WTC11 (cell line): ENCODE measurements at regions not wholly inside any gene's neighbourhood (a gene's known extent, or its start where the extent isn't known, plus 50 kb on each side); places are given as distances from the start of the nearest gene placed in this dataset.

Experiments
- ATAC-seq: fragments of 200-7000 bp; cut with Tn5 transposase; 2 replicates; pipeline ENCODE4 v1.10.0; 2021; ENCODE audit warnings: mild to moderate bottlenecking, moderate library complexity
- CTCF ChIA-PET: fragments of 300-600 bp; sonication (Branson Sonifier 250); formaldehyde crosslinking; loops from one replicate; lab custom pipeline; 2021; ENCODE audit warnings: antibody characterized with exemption; lab: Charles Lee
- POLR2A ChIA-PET: fragments of 350-600 bp; sonication (Branson Sonifier 250); formaldehyde crosslinking; loops from one replicate; lab custom pipeline; 2021; ENCODE audit warnings: antibody characterized with exemption; lab: Charles Lee
- DNase-seq: peaks from one replicate; pipeline ENCODE4 v3.0.0; 2021; ENCODE audit warnings: low spot score
- H3K27ac Mint-ChIP-seq: 2 replicates; pipeline ENCODE4 v1.8.0; 2021; ENCODE audit warnings: mixed read lengths
- H3K27me3 Mint-ChIP-seq: 2 replicates; pipeline ENCODE4 v1.8.0; 2021; ENCODE audit warnings: low read depth, mild to moderate bottlenecking, moderate library complexity, mixed read lengths
- H3K36me3 Mint-ChIP-seq: 2 replicates; pipeline ENCODE4 v1.8.0; 2021; ENCODE audit warnings: mixed read lengths
- H3K4me1 Mint-ChIP-seq: 2 replicates; pipeline ENCODE4 v1.8.0; 2022; ENCODE audit warnings: mixed read lengths
- H3K4me3 Mint-ChIP-seq: 2 replicates; pipeline ENCODE4 v1.8.0; 2021; ENCODE audit warnings: mild to moderate bottlenecking, moderate library complexity, mixed read lengths
- H3K9me3 Mint-ChIP-seq: 2 replicates; pipeline ENCODE4 v1.8.0; 2021; ENCODE audit warnings: mixed read lengths
- GABPB1 ChIP-seq: sonication (generic); formaldehyde crosslinking; IDR thresholded peaks from 2 replicates; pipeline ENCODE4 v1.8.1; 2023; ENCODE audit warnings: mild to moderate bottlenecking, missing genetic modification reagents
- GRHL2 ChIP-seq: fragments of 250-450 bp; sonication (Bioruptor Pico); IDR thresholded peaks from 2 replicates; pipeline ENCODE4 v1.8.0; 2022; ENCODE audit warnings: mild to moderate bottlenecking, moderate library complexity; ENCODE audit not compliant: insufficient replicate concordance, severe bottlenecking
- HMGA2 ChIP-seq: fragments of 250-450 bp; sonication (Bioruptor Pico); IDR thresholded peaks from 2 replicates; pipeline ENCODE4 v1.4.0; 2021; ENCODE audit warnings: mild to moderate bottlenecking, moderate library complexity
- NFE2L1 ChIP-seq: sonication (generic); formaldehyde crosslinking; IDR thresholded peaks from 2 replicates; pipeline ENCODE4 v1.8.1; 2023; ENCODE audit warnings: missing genetic modification reagents
- NR1H2 ChIP-seq: sonication (generic); formaldehyde crosslinking; IDR thresholded peaks from 2 replicates; pipeline ENCODE4 v1.9.0; 2021; ENCODE audit warnings: mild to moderate bottlenecking, moderate library complexity, missing genetic modification reagents
- SP1 ChIP-seq: sonication (generic); formaldehyde crosslinking; conservative IDR thresholded peaks from 2 replicates; pipeline ENCODE4 v1.8.1; 2022; ENCODE audit warnings: missing genetic modification reagents
- TEAD1 ChIP-seq: sonication (generic); formaldehyde crosslinking; IDR thresholded peaks from 2 replicates; pipeline ENCODE4 v1.8.0; 2022; ENCODE audit warnings: mild to moderate bottlenecking, missing genetic modification reagents
- ZNF138 ChIP-seq: sonication (generic); formaldehyde crosslinking; conservative IDR thresholded peaks from 2 replicates; pipeline ENCODE4 v1.8.1; 2022; ENCODE audit warnings: mild to moderate bottlenecking, moderate library complexity, missing genetic modification reagents
- ZNF219 ChIP-seq: sonication (generic); formaldehyde crosslinking; IDR thresholded peaks from 2 replicates; pipeline ENCODE4 v1.8.0; 2023; ENCODE audit warnings: missing genetic modification reagents, mild to moderate bottlenecking, borderline replicate concordance
- ZNF317 ChIP-seq: sonication (generic); formaldehyde crosslinking; IDR thresholded peaks from 2 replicates; pipeline ENCODE4 v1.8.1; 2023; ENCODE audit warnings: low read depth, mild to moderate bottlenecking, moderate library complexity, missing genetic modification reagents, borderline replicate concordance
- ZNF416 ChIP-seq: fragments of 250-450 bp; sonication (Bioruptor Pico); IDR thresholded peaks from 2 replicates; pipeline ENCODE4 v1.9.0; 2021; ENCODE audit warnings: mild to moderate bottlenecking, inconsistent platforms
- TF ChIP-seq, protein P1 (sequence below): sonication (generic); formaldehyde crosslinking; IDR thresholded peaks from 2 replicates; pipeline ENCODE4 v1.8.1; 2022; ENCODE audit warnings: low read depth, mild to moderate bottlenecking, moderate library complexity, missing genetic modification reagents, borderline replicate concordance
- TF ChIP-seq, protein P2 (sequence below): sonication (generic); formaldehyde crosslinking; IDR thresholded peaks from 2 replicates; pipeline ENCODE4 v1.8.1; 2023; ENCODE audit warnings: mild to moderate bottlenecking, moderate library complexity, missing genetic modification reagents
- TF ChIP-seq, protein P3 (sequence below): sonication (generic); formaldehyde crosslinking; IDR thresholded peaks from 2 replicates; pipeline ENCODE4 v1.8.0; 2022; ENCODE audit warnings: mild to moderate bottlenecking, missing genetic modification reagents
- TF ChIP-seq, protein P4 (sequence below): fragments of 250-450 bp; sonication (Bioruptor Pico); conservative IDR thresholded peaks from 2 replicates; pipeline ENCODE4 v1.9.0; 2021; ENCODE audit warnings: mild to moderate bottlenecking
- TF ChIP-seq, protein P5 (sequence below): fragments of 250-450 bp; sonication (Bioruptor Pico); IDR thresholded peaks from 2 replicates; pipeline ENCODE4 v1.8.0; 2021; ENCODE audit warnings: mild to moderate bottlenecking
- TF ChIP-seq, protein P6 (sequence below): sonication (generic); formaldehyde crosslinking; IDR thresholded peaks from 2 replicates; pipeline ENCODE4 v1.8.1; 2022; ENCODE audit warnings: mild to moderate bottlenecking, missing genetic modification reagents, moderate library complexity, borderline replicate concordance
- TF ChIP-seq, protein P7 (sequence below): fragments of 200-600 bp; IDR thresholded peaks from 2 replicates; pipeline ENCODE4 v1.8.0; 2022; ENCODE audit warnings: antibody characterized with exemption
- TF ChIP-seq, protein P8 (sequence below): fragments of 250-450 bp; sonication (Bioruptor Pico); IDR thresholded peaks from 2 replicates; pipeline ENCODE4 v2.1.2; 2022; ENCODE audit warnings: mild to moderate bottlenecking, moderate library complexity
- TF ChIP-seq, protein P9 (sequence below): sonication (generic); formaldehyde crosslinking; IDR thresholded peaks from 2 replicates; pipeline ENCODE4 v1.8.0; 2023; ENCODE audit warnings: mild to moderate bottlenecking, missing genetic modification reagents

DNA sequence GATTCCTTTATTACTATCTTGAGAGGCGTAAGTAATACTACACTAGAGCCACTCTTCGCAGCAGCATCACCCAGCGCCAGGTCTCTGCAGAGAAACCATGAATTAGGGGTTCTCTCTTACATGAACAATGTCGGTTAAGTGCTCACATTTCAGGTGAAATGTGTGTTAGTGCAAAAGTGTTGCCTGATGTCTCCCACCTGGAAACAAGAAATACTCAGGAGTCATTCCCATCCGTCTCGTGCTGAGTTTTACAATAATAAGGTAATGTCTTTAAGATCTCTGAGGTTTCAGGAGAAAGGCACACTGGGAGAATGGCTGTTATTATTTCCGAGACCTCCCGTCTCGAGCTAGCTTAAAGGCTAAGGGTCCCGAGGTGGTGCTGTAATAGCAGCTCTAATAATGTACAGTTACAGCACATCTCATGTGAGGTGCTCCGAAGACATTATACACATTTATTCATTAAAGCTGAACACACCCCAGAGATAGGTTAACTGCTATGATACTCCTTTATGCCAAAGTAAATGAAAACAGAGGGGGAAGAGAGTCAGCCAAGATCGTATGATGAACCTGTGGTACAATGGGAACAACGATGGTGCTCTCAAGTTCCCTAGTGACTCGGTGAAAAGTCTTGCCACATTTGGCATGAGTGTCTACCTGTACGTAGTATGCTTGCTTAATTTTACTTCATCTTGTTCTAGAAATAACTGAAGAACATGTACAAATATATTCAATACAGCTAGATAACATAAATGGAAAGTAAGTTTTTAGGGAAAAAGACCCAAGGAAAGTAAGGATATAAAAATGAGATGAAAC, 458.3 kb upstream of the CITED2 start (continued):
- TF ChIP-seq, protein P1, sequence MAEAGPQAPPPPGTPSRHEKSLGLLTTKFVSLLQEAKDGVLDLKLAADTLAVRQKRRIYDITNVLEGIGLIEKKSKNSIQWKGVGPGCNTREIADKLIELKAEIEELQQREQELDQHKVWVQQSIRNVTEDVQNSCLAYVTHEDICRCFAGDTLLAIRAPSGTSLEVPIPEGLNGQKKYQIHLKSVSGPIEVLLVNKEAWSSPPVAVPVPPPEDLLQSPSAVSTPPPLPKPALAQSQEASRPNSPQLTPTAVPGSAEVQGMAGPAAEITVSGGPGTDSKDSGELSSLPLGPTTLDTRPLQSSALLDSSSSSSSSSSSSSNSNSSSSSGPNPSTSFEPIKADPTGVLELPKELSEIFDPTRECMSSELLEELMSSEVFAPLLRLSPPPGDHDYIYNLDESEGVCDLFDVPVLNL = no peak
- TF ChIP-seq, protein P2, sequence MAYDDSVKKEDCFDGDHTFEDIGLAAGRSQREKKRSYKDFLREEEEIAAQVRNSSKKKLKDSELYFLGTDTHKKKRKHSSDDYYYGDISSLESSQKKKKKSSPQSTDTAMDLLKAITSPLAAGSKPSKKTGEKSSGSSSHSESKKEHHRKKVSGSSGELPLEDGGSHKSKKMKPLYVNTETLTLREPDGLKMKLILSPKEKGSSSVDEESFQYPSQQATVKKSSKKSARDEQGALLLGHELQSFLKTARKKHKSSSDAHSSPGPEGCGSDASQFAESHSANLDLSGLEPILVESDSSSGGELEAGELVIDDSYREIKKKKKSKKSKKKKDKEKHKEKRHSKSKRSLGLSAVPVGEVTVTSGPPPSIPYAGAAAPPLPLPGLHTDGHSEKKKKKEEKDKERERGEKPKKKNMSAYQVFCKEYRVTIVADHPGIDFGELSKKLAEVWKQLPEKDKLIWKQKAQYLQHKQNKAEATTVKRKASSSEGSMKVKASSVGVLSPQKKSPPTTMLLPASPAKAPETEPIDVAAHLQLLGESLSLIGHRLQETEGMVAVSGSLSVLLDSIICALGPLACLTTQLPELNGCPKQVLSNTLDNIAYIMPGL = no peak
- TF ChIP-seq ZNF317 = no peak
- TF ChIP-seq NFE2L1 (CRISPR knock-in tag) = no peak
- TF ChIP-seq, protein P3, sequence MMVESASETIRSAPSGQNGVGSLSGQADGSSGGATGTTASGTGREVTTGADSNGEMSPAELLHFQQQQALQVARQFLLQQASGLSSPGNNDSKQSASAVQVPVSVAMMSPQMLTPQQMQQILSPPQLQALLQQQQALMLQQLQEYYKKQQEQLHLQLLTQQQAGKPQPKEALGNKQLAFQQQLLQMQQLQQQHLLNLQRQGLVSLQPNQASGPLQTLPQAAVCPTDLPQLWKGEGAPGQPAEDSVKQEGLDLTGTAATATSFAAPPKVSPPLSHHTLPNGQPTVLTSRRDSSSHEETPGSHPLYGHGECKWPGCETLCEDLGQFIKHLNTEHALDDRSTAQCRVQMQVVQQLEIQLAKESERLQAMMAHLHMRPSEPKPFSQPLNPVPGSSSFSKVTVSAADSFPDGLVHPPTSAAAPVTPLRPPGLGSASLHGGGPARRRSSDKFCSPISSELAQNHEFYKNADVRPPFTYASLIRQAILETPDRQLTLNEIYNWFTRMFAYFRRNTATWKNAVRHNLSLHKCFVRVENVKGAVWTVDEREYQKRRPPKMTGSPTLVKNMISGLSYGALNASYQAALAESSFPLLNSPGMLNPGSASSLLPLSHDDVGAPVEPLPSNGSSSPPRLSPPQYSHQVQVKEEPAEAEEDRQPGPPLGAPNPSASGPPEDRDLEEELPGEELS = no peak
- no peak for TF ChIP-seq TEAD1 (CRISPR knock-in tag)
- TF ChIP-seq, protein P4, sequence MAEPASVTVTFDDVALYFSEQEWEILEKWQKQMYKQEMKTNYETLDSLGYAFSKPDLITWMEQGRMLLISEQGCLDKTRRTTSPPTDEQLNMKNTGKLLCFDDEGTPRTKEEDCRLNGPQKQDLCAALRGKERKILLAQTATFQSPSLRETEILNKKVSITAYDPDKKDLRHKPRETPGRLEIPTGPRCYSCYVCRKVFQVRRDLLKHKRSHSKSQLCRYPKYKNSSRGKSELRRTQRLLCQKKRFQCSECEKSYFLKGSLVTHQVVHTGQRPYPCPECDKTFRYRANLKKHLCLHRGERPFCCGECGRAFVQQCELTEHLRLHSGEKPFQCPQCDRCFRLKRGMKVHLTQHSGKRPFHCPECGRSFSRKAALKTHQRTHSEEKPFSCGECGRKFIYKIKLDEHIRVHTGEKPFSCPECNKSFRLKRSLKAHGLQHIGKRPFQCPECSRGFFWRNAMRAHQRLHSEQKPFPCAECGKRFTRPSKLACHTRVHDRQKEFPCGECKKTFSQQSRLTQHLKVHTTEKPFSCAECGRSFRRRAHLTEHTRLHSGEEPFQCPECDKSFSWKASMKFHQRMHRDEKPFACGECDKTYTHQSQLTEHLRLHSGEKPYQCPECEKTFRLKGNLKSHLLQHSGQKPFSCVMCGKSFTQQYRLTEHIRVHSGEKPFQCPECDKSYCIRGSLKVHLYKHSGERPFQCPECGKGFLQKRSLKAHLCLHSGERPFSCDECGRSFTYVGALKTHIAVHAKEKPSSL (CRISPR knock-in tag) = no peak
- no peak for TF ChIP-seq GABPB1 (CRISPR knock-in tag)

DNA sequence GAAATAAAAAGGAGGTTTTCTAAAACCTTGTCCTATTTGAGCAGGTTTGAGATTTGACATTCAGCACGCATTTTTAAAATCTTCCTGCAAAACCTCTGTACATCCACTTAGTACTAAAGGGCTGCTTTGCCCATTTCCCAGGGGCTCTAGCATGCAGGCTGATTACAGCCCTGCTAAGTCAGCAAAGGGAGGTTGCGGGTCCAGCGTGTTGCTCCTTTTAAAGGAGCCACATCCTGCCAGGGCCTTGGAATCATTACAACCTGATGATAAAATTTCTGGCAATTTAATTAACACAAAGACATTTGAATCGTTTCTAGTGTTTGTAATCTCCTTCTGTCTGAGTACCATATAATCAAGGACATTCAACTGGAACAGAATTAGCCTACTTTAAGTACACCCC, 455.1 kb upstream of the CITED2 start:
- Mint-ChIP-seq H3K4me1 (no peaks in the 10 kb centered on the region), H3K27ac (no peak overlapping the region)
- no peak for ATAC-seq
- TF ChIP-seq ZNF219 (CRISPR knock-in tag) = no peak
- TF ChIP-seq, protein P5, sequence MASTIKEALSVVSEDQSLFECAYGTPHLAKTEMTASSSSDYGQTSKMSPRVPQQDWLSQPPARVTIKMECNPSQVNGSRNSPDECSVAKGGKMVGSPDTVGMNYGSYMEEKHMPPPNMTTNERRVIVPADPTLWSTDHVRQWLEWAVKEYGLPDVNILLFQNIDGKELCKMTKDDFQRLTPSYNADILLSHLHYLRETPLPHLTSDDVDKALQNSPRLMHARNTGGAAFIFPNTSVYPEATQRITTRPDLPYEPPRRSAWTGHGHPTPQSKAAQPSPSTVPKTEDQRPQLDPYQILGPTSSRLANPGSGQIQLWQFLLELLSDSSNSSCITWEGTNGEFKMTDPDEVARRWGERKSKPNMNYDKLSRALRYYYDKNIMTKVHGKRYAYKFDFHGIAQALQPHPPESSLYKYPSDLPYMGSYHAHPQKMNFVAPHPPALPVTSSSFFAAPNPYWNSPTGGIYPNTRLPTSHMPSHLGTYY (CRISPR knock-in tag) = no peak
- TF ChIP-seq, protein P6, sequence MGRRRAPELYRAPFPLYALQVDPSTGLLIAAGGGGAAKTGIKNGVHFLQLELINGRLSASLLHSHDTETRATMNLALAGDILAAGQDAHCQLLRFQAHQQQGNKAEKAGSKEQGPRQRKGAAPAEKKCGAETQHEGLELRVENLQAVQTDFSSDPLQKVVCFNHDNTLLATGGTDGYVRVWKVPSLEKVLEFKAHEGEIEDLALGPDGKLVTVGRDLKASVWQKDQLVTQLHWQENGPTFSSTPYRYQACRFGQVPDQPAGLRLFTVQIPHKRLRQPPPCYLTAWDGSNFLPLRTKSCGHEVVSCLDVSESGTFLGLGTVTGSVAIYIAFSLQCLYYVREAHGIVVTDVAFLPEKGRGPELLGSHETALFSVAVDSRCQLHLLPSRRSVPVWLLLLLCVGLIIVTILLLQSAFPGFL (CRISPR knock-in tag) = no peak
- no peak for TF ChIP-seq HMGA2 (CRISPR knock-in tag)
- TF ChIP-seq, protein P7, sequence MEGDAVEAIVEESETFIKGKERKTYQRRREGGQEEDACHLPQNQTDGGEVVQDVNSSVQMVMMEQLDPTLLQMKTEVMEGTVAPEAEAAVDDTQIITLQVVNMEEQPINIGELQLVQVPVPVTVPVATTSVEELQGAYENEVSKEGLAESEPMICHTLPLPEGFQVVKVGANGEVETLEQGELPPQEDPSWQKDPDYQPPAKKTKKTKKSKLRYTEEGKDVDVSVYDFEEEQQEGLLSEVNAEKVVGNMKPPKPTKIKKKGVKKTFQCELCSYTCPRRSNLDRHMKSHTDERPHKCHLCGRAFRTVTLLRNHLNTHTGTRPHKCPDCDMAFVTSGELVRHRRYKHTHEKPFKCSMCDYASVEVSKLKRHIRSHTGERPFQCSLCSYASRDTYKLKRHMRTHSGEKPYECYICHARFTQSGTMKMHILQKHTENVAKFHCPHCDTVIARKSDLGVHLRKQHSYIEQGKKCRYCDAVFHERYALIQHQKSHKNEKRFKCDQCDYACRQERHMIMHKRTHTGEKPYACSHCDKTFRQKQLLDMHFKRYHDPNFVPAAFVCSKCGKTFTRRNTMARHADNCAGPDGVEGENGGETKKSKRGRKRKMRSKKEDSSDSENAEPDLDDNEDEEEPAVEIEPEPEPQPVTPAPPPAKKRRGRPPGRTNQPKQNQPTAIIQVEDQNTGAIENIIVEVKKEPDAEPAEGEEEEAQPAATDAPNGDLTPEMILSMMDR = no peak
- no peak for TF ChIP-seq ZNF416
- TF ChIP-seq, protein P8, sequence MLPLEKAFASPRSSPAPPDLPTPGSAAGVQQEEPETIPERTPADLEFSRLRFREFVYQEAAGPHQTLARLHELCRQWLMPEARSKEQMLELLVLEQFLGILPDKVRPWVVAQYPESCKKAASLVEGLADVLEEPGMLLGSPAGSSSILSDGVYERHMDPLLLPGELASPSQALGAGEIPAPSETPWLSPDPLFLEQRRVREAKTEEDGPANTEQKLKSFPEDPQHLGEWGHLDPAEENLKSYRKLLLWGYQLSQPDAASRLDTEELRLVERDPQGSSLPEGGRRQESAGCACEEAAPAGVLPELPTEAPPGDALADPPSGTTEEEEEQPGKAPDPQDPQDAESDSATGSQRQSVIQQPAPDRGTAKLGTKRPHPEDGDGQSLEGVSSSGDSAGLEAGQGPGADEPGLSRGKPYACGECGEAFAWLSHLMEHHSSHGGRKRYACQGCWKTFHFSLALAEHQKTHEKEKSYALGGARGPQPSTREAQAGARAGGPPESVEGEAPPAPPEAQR (CRISPR knock-in tag) = no peak
- no peak for TF ChIP-seq NR1H2 (CRISPR knock-in tag)
- no peak for TF ChIP-seq SP1 (CRISPR knock-in tag)
- no peak for TF ChIP-seq ZNF138 (CRISPR knock-in tag)
- TF ChIP-seq, protein P9, sequence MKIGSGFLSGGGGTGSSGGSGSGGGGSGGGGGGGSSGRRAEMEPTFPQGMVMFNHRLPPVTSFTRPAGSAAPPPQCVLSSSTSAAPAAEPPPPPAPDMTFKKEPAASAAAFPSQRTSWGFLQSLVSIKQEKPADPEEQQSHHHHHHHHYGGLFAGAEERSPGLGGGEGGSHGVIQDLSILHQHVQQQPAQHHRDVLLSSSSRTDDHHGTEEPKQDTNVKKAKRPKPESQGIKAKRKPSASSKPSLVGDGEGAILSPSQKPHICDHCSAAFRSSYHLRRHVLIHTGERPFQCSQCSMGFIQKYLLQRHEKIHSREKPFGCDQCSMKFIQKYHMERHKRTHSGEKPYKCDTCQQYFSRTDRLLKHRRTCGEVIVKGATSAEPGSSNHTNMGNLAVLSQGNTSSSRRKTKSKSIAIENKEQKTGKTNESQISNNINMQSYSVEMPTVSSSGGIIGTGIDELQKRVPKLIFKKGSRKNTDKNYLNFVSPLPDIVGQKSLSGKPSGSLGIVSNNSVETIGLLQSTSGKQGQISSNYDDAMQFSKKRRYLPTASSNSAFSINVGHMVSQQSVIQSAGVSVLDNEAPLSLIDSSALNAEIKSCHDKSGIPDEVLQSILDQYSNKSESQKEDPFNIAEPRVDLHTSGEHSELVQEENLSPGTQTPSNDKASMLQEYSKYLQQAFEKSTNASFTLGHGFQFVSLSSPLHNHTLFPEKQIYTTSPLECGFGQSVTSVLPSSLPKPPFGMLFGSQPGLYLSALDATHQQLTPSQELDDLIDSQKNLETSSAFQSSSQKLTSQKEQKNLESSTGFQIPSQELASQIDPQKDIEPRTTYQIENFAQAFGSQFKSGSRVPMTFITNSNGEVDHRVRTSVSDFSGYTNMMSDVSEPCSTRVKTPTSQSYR (CRISPR knock-in tag) = no peak
- no peak for TF ChIP-seq GRHL2

More for the DNA sequence above, 455.1 kb upstream of the CITED2 start:
- ChIA-PET CTCF (no interaction called here), POLR2A (no interaction called here)
- Mint-ChIP-seq H3K9me3 (no peaks in the 10 kb centered on the region), H3K36me3 (no peaks in the 10 kb centered on the region), H3K4me3 (no peak overlapping the region), H3K27me3 (no peaks in the 10 kb centered on the region)
- no peak for DNase-seq
